Stimulated activated CD8-positive, alpha-beta memory T cell treated with anti-CD3 and anti-CD28 coated beads, Interleukin-15, amount 100 ng/mL, for 4 hours (primary cell): ENCODE measurements at regions not wholly inside any gene's neighbourhood (a gene's known extent, or its start where the extent isn't known, plus 50 kb on each side); places are given as distances from the start of the nearest gene placed in this dataset.
"Not testable (repeated sequence)": the region's sequence is repeated elsewhere in the genome, so short reads cannot be mapped to it uniquely, and the experiment has no call there.

Experiments used
- DNase-seq, 2 donors: peaks; one replicate each; pipeline ENCODE4 v3.0.0-alpha.2; 2020; ENCODE audit warnings: low read depth in 2 of 2

- DNase-seq: no peak
Observed at GRCh38 chr2:48220501-48220900, 94.0 kb upstream of the FOXN2 start.

GRCh38 chr2:48221846-48222516 lies 92.5 kb upstream of the FOXN2 start:
- no peak for DNase-seq

- no peak for DNase-seq
Observed at GRCh38 chr2:48227617-48228344, 86.7 kb upstream of the FOXN2 start.

GRCh38 chr2:48228345-48228684 lies 86.2 kb upstream of the FOXN2 start:
- DNase-seq: no peak

GRCh38 chr2:48229063-48229462 lies 85.4 kb upstream of the FOXN2 start:
- DNase-seq: no peak

GRCh38 chr2:48230834-48231233 lies 83.6 kb upstream of the FOXN2 start:
- no peak for DNase-seq

- DNase-seq: no peak
Observed at GRCh38 chr2:48232351-48232750, 82.1 kb upstream of the FOXN2 start.

- DNase-seq: no peak
Observed at GRCh38 chr2:48233005-48233404, 81.5 kb upstream of the FOXN2 start.

GRCh38 chr2:48233824-48234223 lies 80.7 kb upstream of the FOXN2 start:
- DNase-seq: not testable (repeated sequence)

- no peak for DNase-seq
Observed at GRCh38 chr2:48235076-48235475, 79.4 kb upstream of the FOXN2 start.

- no peak for DNase-seq
Observed at GRCh38 chr2:48238381-48238780, 76.1 kb upstream of the FOXN2 start.

- no peak for DNase-seq
Observed at GRCh38 chr2:48240912-48241311, 73.6 kb upstream of the FOXN2 start.

GRCh38 chr2:48247206-48247605 lies 67.3 kb upstream of the FOXN2 start:
- no peak for DNase-seq

- DNase-seq: no peak
Observed at GRCh38 chr2:48248251-48248933, 66.1 kb upstream of the FOXN2 start.

- no peak for DNase-seq
Observed at GRCh38 chr2:48249025-48249424, 65.5 kb upstream of the FOXN2 start.

GRCh38 chr2:48249631-48250473 lies 64.6 kb upstream of the FOXN2 start:
- no peak for DNase-seq

- DNase-seq: no peak
Observed at GRCh38 chr2:48250474-48250844, 64.0 kb upstream of the FOXN2 start.

GRCh38 chr2:48250943-48251342 lies 63.5 kb upstream of the FOXN2 start:
- DNase-seq: no peak

- no peak for DNase-seq
Observed at GRCh38 chr2:48251437-48252148, 62.9 kb upstream of the FOXN2 start.

GRCh38 chr2:48253301-48253700 lies 61.2 kb upstream of the FOXN2 start:
- no peak for DNase-seq

- DNase-seq: no peak
Observed at GRCh38 chr2:48254839-48255238, 59.6 kb upstream of the FOXN2 start.

GRCh38 chr2:48257456-48257855 lies 57.0 kb upstream of the FOXN2 start:
- DNase-seq: no peak
